Uterus (tissue), 2 donors: ENCODE measurements at regions not wholly inside any gene's neighbourhood (a gene's known extent, or its start where the extent isn't known, plus 50 kb on each side); places are given as distances from the start of the nearest gene placed in this dataset.

ENCODE experiments used
- POLR2A ChIP-seq, 2 donors: fragments of 450-650 bp; IDR thresholded peaks; one replicate each; pipeline ENCODE4 v1.6.1; 2016; ENCODE audit warnings: antibody characterized with exemption in 2 of 2, mild to moderate bottlenecking in 1 of 2, moderate library complexity in 1 of 2
- TF ChIP-seq, protein P1 (sequence below), 4 experiments: fragments of 200-600 bp in 2 of 4; fragments of 450-650 bp in 2 of 4; sonication (generic) in 2 of 4; IDR thresholded peaks; one replicate each; pipeline ENCODE4 v1.5.1; 2016 to 2019; ENCODE audit warnings: antibody characterized with exemption in 4 of 4, mild to moderate bottlenecking in 2 of 4, moderate library complexity in 1 of 4

DNA sequence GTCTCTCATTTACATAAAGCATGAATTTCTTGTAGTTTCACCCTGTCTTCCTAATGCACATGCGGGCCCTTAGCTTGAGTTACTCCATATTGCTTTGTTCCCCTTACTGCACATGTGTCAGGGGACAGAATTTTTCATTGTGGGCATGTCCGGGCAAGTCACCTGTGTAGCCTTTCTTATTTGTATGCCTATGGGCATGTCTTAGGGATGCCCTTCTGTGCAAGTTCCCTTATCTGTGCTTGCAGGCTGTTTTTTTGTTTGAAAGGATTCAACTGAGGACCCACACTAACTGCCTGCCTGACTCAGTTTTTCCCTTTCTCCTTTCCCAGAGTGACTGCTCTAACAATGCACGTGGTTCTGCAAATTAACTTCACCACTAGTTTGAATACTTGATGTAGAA lies 161.7 kb downstream of the YTHDC2 start:
- TF ChIP-seq, protein P1, sequence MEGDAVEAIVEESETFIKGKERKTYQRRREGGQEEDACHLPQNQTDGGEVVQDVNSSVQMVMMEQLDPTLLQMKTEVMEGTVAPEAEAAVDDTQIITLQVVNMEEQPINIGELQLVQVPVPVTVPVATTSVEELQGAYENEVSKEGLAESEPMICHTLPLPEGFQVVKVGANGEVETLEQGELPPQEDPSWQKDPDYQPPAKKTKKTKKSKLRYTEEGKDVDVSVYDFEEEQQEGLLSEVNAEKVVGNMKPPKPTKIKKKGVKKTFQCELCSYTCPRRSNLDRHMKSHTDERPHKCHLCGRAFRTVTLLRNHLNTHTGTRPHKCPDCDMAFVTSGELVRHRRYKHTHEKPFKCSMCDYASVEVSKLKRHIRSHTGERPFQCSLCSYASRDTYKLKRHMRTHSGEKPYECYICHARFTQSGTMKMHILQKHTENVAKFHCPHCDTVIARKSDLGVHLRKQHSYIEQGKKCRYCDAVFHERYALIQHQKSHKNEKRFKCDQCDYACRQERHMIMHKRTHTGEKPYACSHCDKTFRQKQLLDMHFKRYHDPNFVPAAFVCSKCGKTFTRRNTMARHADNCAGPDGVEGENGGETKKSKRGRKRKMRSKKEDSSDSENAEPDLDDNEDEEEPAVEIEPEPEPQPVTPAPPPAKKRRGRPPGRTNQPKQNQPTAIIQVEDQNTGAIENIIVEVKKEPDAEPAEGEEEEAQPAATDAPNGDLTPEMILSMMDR (IDR thresholded peaks at IDR 0.05), result no peak
- no peak for TF ChIP-seq POLR2A (IDR thresholded peaks at IDR 0.05)
